Suppressor macrophage treated with lipopolysaccharide for 4 hours (primary cell): ENCODE measurements at regions not wholly inside any gene's neighbourhood (a gene's known extent, or its start where the extent isn't known, plus 50 kb on each side); places are given as distances from the start of the nearest gene placed in this dataset.
"Not testable (repeated sequence)": the region's sequence is repeated elsewhere in the genome, so short reads cannot be mapped to it uniquely, and the experiment has no call there.

Experiments
- DNase-seq: peaks from one replicate; pipeline ENCODE4 v3.0.0-alpha.2; 2020

- no peak for DNase-seq
Measured at GRCh38 chr1:99062192-99062591, 57.5 kb upstream of the PLPPR5 start.

GRCh38 chr1:99069146-99069545 is 64.5 kb upstream of the PLPPR5 start:
- no peak for DNase-seq

- DNase-seq, result not testable (repeated sequence)
Measured at GRCh38 chr1:99078529-99078928, 73.9 kb upstream of the PLPPR5 start.

GRCh38 chr1:99082366-99082765 is 77.7 kb upstream of the PLPPR5 start:
- DNase-seq, result no peak

- no peak for DNase-seq
Measured at GRCh38 chr1:99083338-99083737, 78.7 kb upstream of the PLPPR5 start.

- DNase-seq, result no peak
Measured at GRCh38 chr1:99084562-99084961, 79.9 kb upstream of the PLPPR5 start.

GRCh38 chr1:99086057-99086456 is 81.4 kb upstream of the PLPPR5 start:
- DNase-seq, result no peak

- no peak for DNase-seq
Measured at GRCh38 chr1:99098589-99098988, 93.9 kb upstream of the PLPPR5 start.

GRCh38 chr1:99106274-99106673 is 101.6 kb upstream of the PLPPR5 start:
- no peak for DNase-seq

GRCh38 chr1:99107680-99108079 is 103.0 kb upstream of the PLPPR5 start:
- DNase-seq, result no peak

GRCh38 chr1:99110140-99111041 is 105.7 kb upstream of the PLPPR5 start:
- no peak for DNase-seq

GRCh38 chr1:99115231-99115630 is 110.6 kb upstream of the PLPPR5 start:
- DNase-seq, result no peak

GRCh38 chr1:99119188-99119587 is 114.5 kb upstream of the PLPPR5 start:
- no peak for DNase-seq

GRCh38 chr1:99122039-99122438 is 117.4 kb upstream of the PLPPR5 start:
- DNase-seq, result no peak

- no peak for DNase-seq
Measured at GRCh38 chr1:99123936-99124335, 119.3 kb upstream of the PLPPR5 start.

GRCh38 chr1:99131546-99131945 is 126.9 kb upstream of the PLPPR5 start:
- no peak for DNase-seq

GRCh38 chr1:99133756-99134500 is 129.3 kb upstream of the PLPPR5 start:
- DNase-seq, result no peak

- no peak for DNase-seq
Measured at GRCh38 chr1:99137554-99138206, 126.6 kb upstream of the PLPPR4 start.

- DNase-seq, result no peak
Measured at GRCh38 chr1:99139876-99140275, 124.4 kb upstream of the PLPPR4 start.

GRCh38 chr1:99146129-99146848 is 118.0 kb upstream of the PLPPR4 start:
- DNase-seq, result no peak

GRCh38 chr1:99149952-99150351 is 114.3 kb upstream of the PLPPR4 start:
- no peak for DNase-seq

- DNase-seq, result no peak
Measured at GRCh38 chr1:99152132-99152531, 112.2 kb upstream of the PLPPR4 start.

GRCh38 chr1:99163671-99164070 is 100.6 kb upstream of the PLPPR4 start:
- DNase-seq, result no peak
